Stimulated activated CD4-positive, alpha-beta T cell treated with anti-CD3 and anti-CD28 coated beads, Interleukin-1b, Interleukin-23, amount 100 ng/mL, for 1 hour (primary cell): ENCODE measurements at regions not wholly inside any gene's neighbourhood (a gene's known extent, or its start where the extent isn't known, plus 50 kb on each side); places are given as distances from the start of the nearest gene placed in this dataset.

Experiments used
- DNase-seq, 2 donors: peaks; one replicate each; pipeline ENCODE4 v3.0.0-alpha.2; 2020; ENCODE audit warnings: low read depth in 2 of 2

- DNase-seq, result no peak
Observed at GRCh38 chr7:25978466-25978865, 173.5 kb upstream of the NFE2L3 start.

- no peak for DNase-seq
Observed at GRCh38 chr7:25979605-25980004, 172.4 kb upstream of the NFE2L3 start.

- DNase-seq, result no peak
Observed at GRCh38 chr7:25982684-25983083, 169.3 kb upstream of the NFE2L3 start.

- no peak for DNase-seq
Observed at GRCh38 chr7:25985196-25985595, 166.8 kb upstream of the NFE2L3 start.

GRCh38 chr7:25988640-25989039, 163.4 kb upstream of the NFE2L3 start:
- no peak for DNase-seq

- DNase-seq, result no peak
Observed at GRCh38 chr7:25989140-25989705, 162.8 kb upstream of the NFE2L3 start.

GRCh38 chr7:25994433-25994994, 157.5 kb upstream of the NFE2L3 start:
- no peak for DNase-seq

GRCh38 chr7:25995216-25995615, 156.8 kb upstream of the NFE2L3 start:
- no peak for DNase-seq

- DNase-seq, result no peak
Observed at GRCh38 chr7:25996006-25996408, 156.0 kb upstream of the NFE2L3 start.

GRCh38 chr7:25998499-25998898, 153.5 kb upstream of the NFE2L3 start:
- no peak for DNase-seq

- no peak for DNase-seq
Observed at GRCh38 chr7:26000841-26001240, 151.2 kb upstream of the NFE2L3 start.

- no peak for DNase-seq
Observed at GRCh38 chr7:26001662-26002244, 150.2 kb upstream of the NFE2L3 start.

GRCh38 chr7:26005683-26006410, 146.2 kb upstream of the NFE2L3 start:
- DNase-seq, result no peak

GRCh38 chr7:26006426-26006825, 145.6 kb upstream of the NFE2L3 start:
- no peak for DNase-seq

- DNase-seq, result no peak
Observed at GRCh38 chr7:26007510-26007909, 144.5 kb upstream of the NFE2L3 start.

GRCh38 chr7:26008428-26008827, 143.6 kb upstream of the NFE2L3 start:
- DNase-seq, result no peak

- DNase-seq, result no peak
Observed at GRCh38 chr7:26011039-26011696, 140.8 kb upstream of the NFE2L3 start.

- no peak for DNase-seq
Observed at GRCh38 chr7:26013551-26014083, 138.4 kb upstream of the NFE2L3 start.

- DNase-seq, result no peak
Observed at GRCh38 chr7:26022982-26023381, 129.0 kb upstream of the NFE2L3 start.

- DNase-seq, result no peak
Observed at GRCh38 chr7:26029911-26030310, 122.1 kb upstream of the NFE2L3 start.

- no peak for DNase-seq
Observed at GRCh38 chr7:26034391-26034790, 117.6 kb upstream of the NFE2L3 start.

- DNase-seq, result no peak
Observed at GRCh38 chr7:26035552-26035951, 116.4 kb upstream of the NFE2L3 start.
